ENCODE measurements at regions not wholly inside any gene's neighbourhood (a gene's known extent, or its start where the extent isn't known, plus 50 kb on each side); places are given as distances from the start of the nearest gene placed in this dataset.

GRCh38 chr5:69000216-69000919 lies 93.4 kb upstream of the SLC30A5 start:
- TF ChIP-seq, protein P1, sequence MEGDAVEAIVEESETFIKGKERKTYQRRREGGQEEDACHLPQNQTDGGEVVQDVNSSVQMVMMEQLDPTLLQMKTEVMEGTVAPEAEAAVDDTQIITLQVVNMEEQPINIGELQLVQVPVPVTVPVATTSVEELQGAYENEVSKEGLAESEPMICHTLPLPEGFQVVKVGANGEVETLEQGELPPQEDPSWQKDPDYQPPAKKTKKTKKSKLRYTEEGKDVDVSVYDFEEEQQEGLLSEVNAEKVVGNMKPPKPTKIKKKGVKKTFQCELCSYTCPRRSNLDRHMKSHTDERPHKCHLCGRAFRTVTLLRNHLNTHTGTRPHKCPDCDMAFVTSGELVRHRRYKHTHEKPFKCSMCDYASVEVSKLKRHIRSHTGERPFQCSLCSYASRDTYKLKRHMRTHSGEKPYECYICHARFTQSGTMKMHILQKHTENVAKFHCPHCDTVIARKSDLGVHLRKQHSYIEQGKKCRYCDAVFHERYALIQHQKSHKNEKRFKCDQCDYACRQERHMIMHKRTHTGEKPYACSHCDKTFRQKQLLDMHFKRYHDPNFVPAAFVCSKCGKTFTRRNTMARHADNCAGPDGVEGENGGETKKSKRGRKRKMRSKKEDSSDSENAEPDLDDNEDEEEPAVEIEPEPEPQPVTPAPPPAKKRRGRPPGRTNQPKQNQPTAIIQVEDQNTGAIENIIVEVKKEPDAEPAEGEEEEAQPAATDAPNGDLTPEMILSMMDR (IDR thresholded peaks at IDR 0.05 in 8 of 11, conservative IDR thresholded peaks at IDR 0.05 in 3 of 11), result no peak
- TF ChIP-seq POLR2A (IDR thresholded peaks at IDR 0.05) (no peak), POLR2AphosphoS5 (IDR thresholded peaks at IDR 0.05) (no peak)
